ENCODE measurements at regions not wholly inside any gene's neighbourhood (a gene's known extent, or its start where the extent isn't known, plus 50 kb on each side); places are given as distances from the start of the nearest gene placed in this dataset.

DNA sequence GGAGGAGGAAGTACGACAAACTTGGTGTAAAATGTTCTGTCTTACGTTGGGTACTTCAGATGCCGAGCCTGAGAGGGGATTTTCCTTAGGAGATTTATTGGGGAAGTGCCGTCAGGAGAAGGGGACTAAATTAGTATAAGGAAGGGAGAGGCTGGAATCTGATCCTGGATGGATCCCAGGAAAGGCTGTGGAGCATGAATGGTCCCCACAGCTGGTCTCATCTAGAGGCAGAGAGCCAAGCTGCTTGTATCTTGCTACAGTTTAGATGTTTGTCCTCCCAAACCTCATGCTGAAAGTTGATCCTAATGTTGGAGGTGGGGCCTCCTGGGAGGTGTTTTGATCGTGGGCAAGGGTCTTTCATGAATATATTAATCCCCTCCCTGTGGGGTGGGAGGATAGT lies 798.4 kb upstream of the EEF2KMT start:
- Histone ChIP-seq H3K9me3 (ENCODE audit: insufficient read depth, low read length) (no peaks in the 10 kb centered on the region), H4K20me1 (ENCODE audit: low read depth, low read length) (no peaks in the 10 kb centered on the region), H3K9ac (ENCODE audit: low read length) (no peak overlapping the region), H3F3A (ENCODE audit: insufficient read depth) (no peaks in the 10 kb centered on the region), H3K4me3 (ENCODE audit: insufficient read depth, low read length, poor library complexity, severe bottlenecking) (no peak overlapping the region), H3K36me3 (ENCODE audit: low read length) (no peaks in the 10 kb centered on the region), H3K79me2 (ENCODE audit: insufficient read depth, low read length) (no peaks in the 10 kb centered on the region), H3K4me2 (ENCODE audit: low read depth, low read length, poor library complexity, severe bottlenecking) (no peak overlapping the region), H2AFZ (ENCODE audit: low read depth, low read length, severe bottlenecking) (no peak overlapping the region), H3K27me3 (ENCODE audit: low read length) (no peaks in the 10 kb centered on the region), H3K9me2 (replicated peaks; ENCODE audit: insufficient read depth, low read length) (no peaks in the 10 kb centered on the region), H3K27ac (ENCODE audit: low read depth, low read length) (no peak overlapping the region)
- TF ChIP-seq, protein P1, sequence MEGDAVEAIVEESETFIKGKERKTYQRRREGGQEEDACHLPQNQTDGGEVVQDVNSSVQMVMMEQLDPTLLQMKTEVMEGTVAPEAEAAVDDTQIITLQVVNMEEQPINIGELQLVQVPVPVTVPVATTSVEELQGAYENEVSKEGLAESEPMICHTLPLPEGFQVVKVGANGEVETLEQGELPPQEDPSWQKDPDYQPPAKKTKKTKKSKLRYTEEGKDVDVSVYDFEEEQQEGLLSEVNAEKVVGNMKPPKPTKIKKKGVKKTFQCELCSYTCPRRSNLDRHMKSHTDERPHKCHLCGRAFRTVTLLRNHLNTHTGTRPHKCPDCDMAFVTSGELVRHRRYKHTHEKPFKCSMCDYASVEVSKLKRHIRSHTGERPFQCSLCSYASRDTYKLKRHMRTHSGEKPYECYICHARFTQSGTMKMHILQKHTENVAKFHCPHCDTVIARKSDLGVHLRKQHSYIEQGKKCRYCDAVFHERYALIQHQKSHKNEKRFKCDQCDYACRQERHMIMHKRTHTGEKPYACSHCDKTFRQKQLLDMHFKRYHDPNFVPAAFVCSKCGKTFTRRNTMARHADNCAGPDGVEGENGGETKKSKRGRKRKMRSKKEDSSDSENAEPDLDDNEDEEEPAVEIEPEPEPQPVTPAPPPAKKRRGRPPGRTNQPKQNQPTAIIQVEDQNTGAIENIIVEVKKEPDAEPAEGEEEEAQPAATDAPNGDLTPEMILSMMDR (IDR thresholded peaks at IDR 0.05; ENCODE audit: insufficient read depth, low read length, poor library complexity, severe bottlenecking): no peak
- TF ChIP-seq EZH2phosphoT487 (conservative IDR thresholded peaks at IDR 0.05; ENCODE audit: low read length): no peak

DNA sequence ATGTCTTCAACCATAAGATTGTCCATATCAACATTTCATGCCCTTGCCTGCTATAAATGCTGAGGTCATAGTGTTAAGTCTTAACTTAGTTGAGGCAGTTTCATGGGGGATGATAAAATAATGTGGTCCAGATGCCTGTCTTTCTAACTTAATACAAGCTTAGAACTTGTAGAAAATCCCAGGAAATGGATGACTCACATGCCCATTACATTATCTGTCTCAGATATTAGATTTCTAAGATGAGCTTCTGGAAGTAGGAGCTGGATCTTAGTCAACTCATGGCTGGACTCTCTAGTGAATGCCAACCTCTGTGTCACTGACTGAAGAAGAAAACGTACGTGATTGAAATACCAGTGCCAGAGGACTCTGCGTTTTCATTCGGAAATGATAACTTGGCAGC lies 797.5 kb upstream of the EEF2KMT start:
- H3K9me2 ChIP-seq (replicated peaks; ENCODE audit: insufficient read depth, low read length): no peaks in the 10 kb centered on the region
- no peaks in the 10 kb centered on the region for H3K9me3 ChIP-seq (ENCODE audit: insufficient read depth, low read length)
- no peak overlapping the region for H2AFZ ChIP-seq (ENCODE audit: low read depth, low read length, severe bottlenecking)
- H4K20me1 ChIP-seq (ENCODE audit: low read depth, low read length): no peaks in the 10 kb centered on the region
- H3K79me2 ChIP-seq (ENCODE audit: insufficient read depth, low read length): no peaks in the 10 kb centered on the region
- TF ChIP-seq EZH2phosphoT487 (conservative IDR thresholded peaks at IDR 0.05; ENCODE audit: low read length): no peak
- TF ChIP-seq, protein P1 (IDR thresholded peaks at IDR 0.05; ENCODE audit: insufficient read depth, low read length, poor library complexity, severe bottlenecking): no peak
- H3K27me3 ChIP-seq (ENCODE audit: low read length): no peaks in the 10 kb centered on the region
- no peak overlapping the region for H3K9ac ChIP-seq (ENCODE audit: low read length)
- no peak overlapping the region for H3K4me3 ChIP-seq (ENCODE audit: insufficient read depth, low read length, poor library complexity, severe bottlenecking)
- no peak overlapping the region for H3K4me2 ChIP-seq (ENCODE audit: low read depth, low read length, poor library complexity, severe bottlenecking)
- no peak overlapping the region for H3K27ac ChIP-seq (ENCODE audit: low read depth, low read length)
- H3F3A ChIP-seq (ENCODE audit: insufficient read depth): no peaks in the 10 kb centered on the region
- H3K36me3 ChIP-seq (ENCODE audit: low read length): no peaks in the 10 kb centered on the region

DNA sequence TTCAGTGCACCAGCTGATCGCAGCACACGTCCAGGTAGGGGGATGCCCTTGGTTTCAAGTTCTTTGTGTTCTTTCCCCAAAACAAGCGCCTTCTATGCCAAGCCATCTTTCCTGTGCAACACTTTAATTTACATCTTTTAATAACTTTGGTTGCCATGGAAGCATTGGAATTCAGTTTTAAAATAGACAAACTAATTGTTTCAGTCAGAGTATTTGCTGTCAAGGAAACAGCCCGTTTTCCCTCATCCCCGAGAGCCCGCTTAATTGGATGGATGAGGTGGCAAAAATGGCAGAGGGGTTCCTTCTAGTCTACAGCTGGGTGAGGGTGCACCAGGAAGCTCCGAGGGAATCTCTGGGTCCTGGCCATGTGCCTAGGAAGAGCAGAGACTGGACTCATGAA lies 793.7 kb upstream of the EEF2KMT start:
- Histone ChIP-seq H3K79me2 (ENCODE audit: insufficient read depth, low read length) (no peaks in the 10 kb centered on the region), H3K36me3 (ENCODE audit: low read length) (no peaks in the 10 kb centered on the region), H3K27me3 (ENCODE audit: low read length) (no peaks in the 10 kb centered on the region), H4K20me1 (ENCODE audit: low read depth, low read length) (no peaks in the 10 kb centered on the region), H2AFZ (ENCODE audit: low read depth, low read length, severe bottlenecking) (no peak overlapping the region), H3K9me2 (replicated peaks; ENCODE audit: insufficient read depth, low read length) (no peaks in the 10 kb centered on the region), H3K27ac (ENCODE audit: low read depth, low read length) (no peak overlapping the region), H3K9me3 (ENCODE audit: insufficient read depth, low read length) (no peaks in the 10 kb centered on the region), H3K9ac (ENCODE audit: low read length) (no peak overlapping the region), H3K4me2 (ENCODE audit: low read depth, low read length, poor library complexity, severe bottlenecking) (no peak overlapping the region), H3K4me3 (ENCODE audit: insufficient read depth, low read length, poor library complexity, severe bottlenecking) (no peak overlapping the region), H3F3A (ENCODE audit: insufficient read depth) (no peaks in the 10 kb centered on the region)
- TF ChIP-seq, protein P1 (IDR thresholded peaks at IDR 0.05; ENCODE audit: insufficient read depth, low read length, poor library complexity, severe bottlenecking): no peak
- no peak for TF ChIP-seq EZH2phosphoT487 (conservative IDR thresholded peaks at IDR 0.05; ENCODE audit: low read length)

Measured in SU-DHL-6 (cell line).